GM12878 (cell line): ENCODE measurements at regions not wholly inside any gene's neighbourhood (a gene's known extent, or its start where the extent isn't known, plus 50 kb on each side); places are given as distances from the start of the nearest gene placed in this dataset.

Experiments
- ATAC-seq: fragments of 200-7000 bp; cut with Tn5 transposase; 3 replicates; pipeline ENCODE4 v1.9.1; 2020; ENCODE audit warnings: mild to moderate bottlenecking, moderate library complexity
- BruUV-seq: library from RNA; stranded (reverse); fragments of 400-500 nt; replicated peaks from 2 replicates; lab custom pipeline; 2021; lab: Mats Ljungman, UMichigan
- CTCF ChIA-PET: fragments of 300-600 bp; sonication (Branson Sonifier 250); formaldehyde crosslinking; extraction: SDS; loops from one replicate; lab custom pipeline; 2021; ENCODE audit warnings: inconsistent platforms; lab: Yijun Ruan, JAX
- POLR2A ChIA-PET: fragments of 350-600 bp; formaldehyde crosslinking; extraction: SDS; loops from one replicate; lab custom pipeline; 2021; ENCODE audit warnings: inconsistent platforms; lab: Charles Lee
- RAD21 ChIA-PET: fragments of 300-600 bp; sonication (Branson Sonifier 250); formaldehyde crosslinking; loops from one replicate; lab custom pipeline; 2023; ENCODE audit warnings: antibody characterized with exemption; ENCODE audit not compliant: unreplicated experiment; lab: Charles Lee
- SMC1A ChIA-PET: fragments of 300-600 bp; sonication (Branson Sonifier 250); formaldehyde crosslinking; loops from one replicate; lab custom pipeline; 2023; ENCODE audit not compliant: unreplicated experiment, uncharacterized antibody; lab: Charles Lee
- DNase-seq: peaks from one replicate; pipeline ENCODE4 v3.0.0-alpha.2; 2011; ENCODE audit warnings: low read depth, low spot score
- FAIRE-seq: peaks from 3 replicates; lab custom pipeline; 2011; peaks lifted over from hg19 to GRCh38; lab: Jason Lieb, UNC
- H2AFZ ChIP-seq: 2 replicates; pipeline ENCODE4 v1.6.0; 2011; ENCODE audit warnings: low read depth, low read length, control low read depth; ENCODE audit not compliant: control insufficient read depth
- H3K27ac ChIP-seq: 2 replicates; pipeline ENCODE4 v1.5.1; 2011; ENCODE audit warnings: control low read depth; ENCODE audit not compliant: control insufficient read depth, insufficient read depth
- H3K27me3 ChIP-seq, 2 experiments: replicated peaks in 1 of 2; 2 replicates each; pipeline versions ENCODE4 v1.6.0 to v1.6.1; 2011; ENCODE audit warnings: low read length in 1 of 2; ENCODE audit not compliant: control insufficient read depth in 2 of 2, insufficient read depth in 2 of 2
- H3K36me3 ChIP-seq, 2 experiments: 2 replicates each; pipeline ENCODE4 v1.5.1; 2011; ENCODE audit warnings: low read length in 1 of 2; ENCODE audit not compliant: control insufficient read depth in 2 of 2, insufficient read depth in 2 of 2
- H3K4me1 ChIP-seq: 2 replicates; pipeline ENCODE4 v1.6.1; 2011; ENCODE audit warnings: mild to moderate bottlenecking, low read length, moderate library complexity, mixed read lengths; ENCODE audit not compliant: control insufficient read depth, insufficient read depth
- H3K4me2 ChIP-seq: 2 replicates; pipeline ENCODE4 v1.6.0; 2011; ENCODE audit warnings: control low read depth; ENCODE audit not compliant: control insufficient read depth, insufficient read depth
- H3K4me3 ChIP-seq: fragments of 200-600 bp; sonication (generic); 2 replicates; pipeline ENCODE4 v1.5.1; 2016
- H3K79me2 ChIP-seq: 2 replicates; pipeline ENCODE4 v1.6.0; 2011; ENCODE audit warnings: low read length; ENCODE audit not compliant: control insufficient read depth, insufficient read depth
- H3K9ac ChIP-seq: 2 replicates; pipeline ENCODE4 v1.8.0; 2011; ENCODE audit warnings: low read length, control low read depth, mixed read lengths; ENCODE audit not compliant: control insufficient read depth, insufficient read depth
- H3K9me3 ChIP-seq: replicated peaks from 3 replicates; pipeline ENCODE4 v1.5.1; 2011; ENCODE audit warnings: mild to moderate bottlenecking, low read length; ENCODE audit not compliant: control insufficient read depth, insufficient read depth
- H4K20me1 ChIP-seq: 2 replicates; pipeline ENCODE4 v1.6.0; 2011; ENCODE audit not compliant: control insufficient read depth, insufficient read depth
- BCL11A ChIP-seq: IDR thresholded peaks from 2 replicates; pipeline ENCODE4 v1.6.1; 2011; ENCODE audit warnings: low read depth, low read length
- BMI1 ChIP-seq: fragments of 450-650 bp; IDR thresholded peaks from 2 replicates; pipeline ENCODE4 v1.6.1; 2016; ENCODE audit warnings: mild to moderate bottlenecking, moderate library complexity, borderline replicate concordance
- CBX5 ChIP-seq: sonication (generic); IDR thresholded peaks from 2 replicates; pipeline ENCODE4 v1.6.1; 2016; ENCODE audit warnings: low read depth, moderate library complexity, mild to moderate bottlenecking, inconsistent platforms
- POLR2A ChIP-seq: IDR thresholded peaks from 2 replicates; pipeline ENCODE4 v1.6.1; 2011; ENCODE audit warnings: low read depth, mild to moderate bottlenecking, low read length
- POU2F2 ChIP-seq: IDR thresholded peaks from 3 replicates; pipeline ENCODE4 v1.6.1; 2011; ENCODE audit warnings: low read depth, mild to moderate bottlenecking, low read length, borderline replicate concordance
- PRDM15 ChIP-seq: fragments of 450-650 bp; formaldehyde crosslinking; IDR thresholded peaks from 2 replicates; pipeline ENCODE4 v1.4.0; 2020; ENCODE audit warnings: mild to moderate bottlenecking, moderate library complexity
- RB1 ChIP-seq: fragments of 450-650 bp; formaldehyde crosslinking; IDR thresholded peaks from 2 replicates; pipeline ENCODE4 v1.6.1; 2017; ENCODE audit warnings: mild to moderate bottlenecking, borderline replicate concordance
- SMARCA5 ChIP-seq: fragments of 450-650 bp; IDR thresholded peaks from 2 replicates; pipeline ENCODE4 v1.6.1; 2017; ENCODE audit warnings: mild to moderate bottlenecking
- TCF12 ChIP-seq: IDR thresholded peaks from 2 replicates; pipeline ENCODE4 v1.6.1; 2011; ENCODE audit warnings: low read depth, mild to moderate bottlenecking, low read length
- USF1 ChIP-seq: IDR thresholded peaks from 2 replicates; pipeline ENCODE4 v1.6.1; 2011; ENCODE audit warnings: borderline replicate concordance, low read depth, mild to moderate bottlenecking, moderate library complexity, mixed read lengths, low read length; ENCODE audit not compliant: insufficient read depth; ENCODE audit errors: extremely low read length
- ZBTB33 ChIP-seq: fragments of 450-650 bp; IDR thresholded peaks from 2 replicates; pipeline ENCODE4 v1.6.1; 2017; ENCODE audit warnings: mild to moderate bottlenecking
- WGBS: methylation state at CpG from one replicate; pipeline ENCODE4 v1.1.6; 2016; ENCODE audit warnings: low lambda C conversion rate; ENCODE audit not compliant: insufficient replicate concordance, insufficient coverage; ENCODE audit errors: missing lambda C conversion rate; 5-methylcytosine and 5-hydroxymethylcytosine counted together
- in situ Hi-C: fragments of 300-500 bp; cut with MboI; formaldehyde crosslinking; loops from 9 replicates; pipeline ENCODE4 v1.14.3; 2018; ENCODE audit warnings: mixed read lengths
- intact Hi-C: fragments of 100-400 bp; cut with micrococcal nuclease; formaldehyde crosslinking; loops from one replicate; pipeline ENCODE4 v1.14.2; 2022; ENCODE audit not compliant: unreplicated experiment

GRCh38 chr5:68830377-68830898 is 263.4 kb upstream of the SLC30A5 start:
- no peak for DNase-seq
- 49% methylated on average over 3 of the region's 3 CpGs for WGBS
- no peaks in the 10 kb centered on the region for H3K9me3 ChIP-seq
- in situ Hi-C loops (no loop called here), intact Hi-C loops (no loop called here)
- ChIA-PET RAD21 (no interaction called here), SMC1A (no interaction called here), POLR2A (no interaction called here), CTCF (no interaction called here)
- H3K4me2 ChIP-seq, result no peak overlapping the region
- H3K79me2 ChIP-seq, result no peaks in the 10 kb centered on the region
- no peaks in the 10 kb centered on the region for H3K4me1 ChIP-seq
- BruUV-seq, result no TSS peak
- H3K4me3 ChIP-seq, result no peak overlapping the region
- H3K9ac ChIP-seq, result no peak overlapping the region
- FAIRE-seq, result no peak
- H3K27me3 ChIP-seq, result no peaks in the 10 kb centered on the region
- no peak overlapping the region for H2AFZ ChIP-seq
- ATAC-seq, result no peak
- no peak for TF ChIP-seq PRDM15 (CRISPR knock-in tag)
- TF ChIP-seq POLR2A, result no peak
- no peak for TF ChIP-seq POU2F2
- no peak for TF ChIP-seq SMARCA5
- TF ChIP-seq BCL11A, result no peak
- no peak for TF ChIP-seq RB1
- TF ChIP-seq BMI1, result no peak
- no peak for TF ChIP-seq USF1
- TF ChIP-seq CBX5, result no peak
- TF ChIP-seq ZBTB33, result no peak
- TF ChIP-seq TCF12, result no peak
- H4K20me1 ChIP-seq, result no peaks in the 10 kb centered on the region
- no peaks in the 10 kb centered on the region for H3K36me3 ChIP-seq
- H3K27ac ChIP-seq, result no peak overlapping the region
